ENCODE measurements at regions not wholly inside any gene's neighbourhood (a gene's known extent, or its start where the extent isn't known, plus 50 kb on each side); places are given as distances from the start of the nearest gene placed in this dataset.

DNA sequence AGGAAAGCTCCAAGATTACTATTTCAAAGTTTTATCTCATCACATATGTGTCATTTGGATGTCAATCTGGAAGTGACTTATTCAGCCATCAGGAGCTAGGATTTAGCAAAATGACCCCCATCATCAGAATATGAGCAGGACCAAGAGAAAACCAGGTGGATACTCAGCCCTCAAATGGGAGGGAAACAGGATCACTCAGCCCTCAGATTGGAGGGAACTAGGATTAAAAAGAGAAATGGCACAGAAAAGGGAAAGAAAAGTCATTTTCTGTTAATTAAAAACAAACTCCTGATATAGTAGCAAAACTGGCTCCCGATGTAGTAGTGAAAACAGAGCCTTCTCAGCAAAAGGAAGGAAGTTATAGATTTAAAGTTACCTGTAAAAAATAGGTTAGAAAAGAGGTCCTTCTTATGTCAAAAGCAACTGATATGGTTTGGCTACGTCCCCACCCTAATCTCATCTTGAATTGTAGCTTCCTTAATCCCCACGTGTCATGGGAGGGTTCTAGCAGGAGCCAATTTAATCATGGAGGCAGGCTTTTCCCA lies 69.0 kb upstream of the MYCN start:
- no peak for DNase-seq
- ChIA-PET CTCF (no interaction called here), POLR2A (no interaction called here)
- Mint-ChIP-seq H3K36me3 (ENCODE audit: low read depth) (no peaks in the 10 kb centered on the region), H3K4me3 (no peak overlapping the region), H3K9me3 (ENCODE audit: insufficient read depth) (no peaks in the 10 kb centered on the region), H3K27me3 (ENCODE audit: low read depth) (no peaks in the 10 kb centered on the region), H3K4me1 (ENCODE audit: low read depth) (no peaks in the 10 kb centered on the region), H3K27ac (no peak overlapping the region)
- no peak for ATAC-seq

- DNase-seq (no peak), ATAC-seq (no peak)
- Mint-ChIP-seq H3K27ac (no peak overlapping the region), H3K27me3 (ENCODE audit: low read depth) (no peaks in the 10 kb centered on the region), H3K4me1 (ENCODE audit: low read depth) (no peaks in the 10 kb centered on the region), H3K9me3 (ENCODE audit: insufficient read depth) (no peaks in the 10 kb centered on the region), H3K4me3 (no peak overlapping the region), H3K36me3 (ENCODE audit: low read depth) (no peaks in the 10 kb centered on the region)
- POLR2A ChIA-PET: no interaction called here
- CTCF ChIA-PET: no interaction called here
These were observed 67.5 kb upstream of the MYCN start for GRCh38 chr2:15872854-15873253.

DNA sequence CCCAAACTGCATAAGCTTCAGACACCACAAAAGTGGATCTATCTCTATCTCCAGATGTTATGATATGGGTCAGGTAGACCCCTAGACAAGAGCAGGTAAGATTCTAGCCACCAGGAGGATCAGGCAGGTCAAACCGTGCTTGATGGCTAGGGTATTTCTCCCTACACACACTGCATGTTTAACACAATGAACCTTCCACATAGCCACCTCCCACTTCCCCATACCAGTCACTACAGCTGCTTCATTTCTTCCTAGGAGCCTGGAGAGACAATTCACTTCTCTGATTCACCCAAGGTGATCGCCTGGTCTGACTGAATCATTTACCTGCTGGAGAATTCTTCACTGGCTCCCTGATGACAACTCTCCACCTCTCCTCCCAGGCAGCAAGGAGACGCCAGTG lies 66.0 kb upstream of the MYCN start:
- H3K4me1 Mint-ChIP-seq (ENCODE audit: low read depth): no peaks in the 10 kb centered on the region
- no peak for DNase-seq
- H3K27me3 Mint-ChIP-seq (ENCODE audit: low read depth): no peaks in the 10 kb centered on the region
- ATAC-seq: no peak
- H3K36me3 Mint-ChIP-seq (ENCODE audit: low read depth): no peaks in the 10 kb centered on the region
- H3K27ac Mint-ChIP-seq: no peak overlapping the region
- no peaks in the 10 kb centered on the region for H3K9me3 Mint-ChIP-seq (ENCODE audit: insufficient read depth)
- no peak overlapping the region for H3K4me3 Mint-ChIP-seq
- ChIA-PET CTCF (no interaction called here), POLR2A (no interaction called here)

DNA sequence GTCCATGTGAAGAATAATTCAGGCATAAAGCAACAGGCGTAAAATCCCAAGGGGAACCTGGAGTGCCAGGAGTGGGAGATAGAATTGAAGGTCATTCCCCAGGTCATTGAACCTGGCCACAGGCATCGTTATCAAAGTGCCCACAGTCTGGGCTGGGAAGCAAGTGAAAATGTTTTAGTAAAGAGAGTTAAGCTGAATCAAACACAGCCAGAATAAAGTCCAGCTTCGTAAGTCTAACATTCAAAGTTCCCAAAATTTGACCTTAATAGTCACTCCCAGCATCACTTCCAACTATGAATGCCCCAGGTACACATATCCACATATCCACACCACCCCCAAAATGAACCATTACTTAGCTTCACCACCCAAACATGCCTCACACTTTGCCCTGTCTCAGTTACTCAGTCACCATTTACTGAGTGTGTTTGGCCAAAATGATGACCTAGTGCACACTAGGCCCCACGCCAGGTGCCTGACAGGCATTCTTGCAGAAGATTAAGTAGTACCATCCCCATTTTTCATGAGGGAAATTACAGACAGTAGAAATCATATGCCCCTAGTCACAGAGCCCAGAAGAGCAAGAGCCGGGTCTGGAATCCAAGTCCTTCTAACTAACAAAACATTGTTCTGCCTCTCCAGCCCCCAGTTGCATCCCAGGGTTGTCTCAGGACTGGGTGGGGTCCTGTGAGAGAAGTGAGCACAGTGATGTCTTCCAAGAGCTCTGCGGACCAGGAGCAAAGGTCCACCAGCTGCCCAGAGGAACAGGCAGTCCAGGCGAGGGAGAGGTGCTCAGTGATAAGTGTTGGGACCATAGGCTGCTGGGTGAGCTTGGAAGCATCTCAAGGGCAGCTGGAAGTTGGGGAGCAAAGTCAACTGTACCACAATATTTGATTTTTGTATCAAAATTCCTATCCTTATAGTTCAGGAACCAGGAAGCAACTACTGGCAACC lies 65.2 kb upstream of the MYCN start:
- DNase-seq (no peak), ATAC-seq (no peak)
- Mint-ChIP-seq H3K4me1 (ENCODE audit: low read depth) (no peaks in the 10 kb centered on the region), H3K9me3 (ENCODE audit: insufficient read depth) (no peaks in the 10 kb centered on the region), H3K4me3 (no peak overlapping the region), H3K27me3 (ENCODE audit: low read depth) (no peaks in the 10 kb centered on the region), H3K27ac (no peak overlapping the region), H3K36me3 (ENCODE audit: low read depth) (no peaks in the 10 kb centered on the region)
- CTCF ChIA-PET: no interaction called here
- POLR2A ChIA-PET: no interaction called here

DNA sequence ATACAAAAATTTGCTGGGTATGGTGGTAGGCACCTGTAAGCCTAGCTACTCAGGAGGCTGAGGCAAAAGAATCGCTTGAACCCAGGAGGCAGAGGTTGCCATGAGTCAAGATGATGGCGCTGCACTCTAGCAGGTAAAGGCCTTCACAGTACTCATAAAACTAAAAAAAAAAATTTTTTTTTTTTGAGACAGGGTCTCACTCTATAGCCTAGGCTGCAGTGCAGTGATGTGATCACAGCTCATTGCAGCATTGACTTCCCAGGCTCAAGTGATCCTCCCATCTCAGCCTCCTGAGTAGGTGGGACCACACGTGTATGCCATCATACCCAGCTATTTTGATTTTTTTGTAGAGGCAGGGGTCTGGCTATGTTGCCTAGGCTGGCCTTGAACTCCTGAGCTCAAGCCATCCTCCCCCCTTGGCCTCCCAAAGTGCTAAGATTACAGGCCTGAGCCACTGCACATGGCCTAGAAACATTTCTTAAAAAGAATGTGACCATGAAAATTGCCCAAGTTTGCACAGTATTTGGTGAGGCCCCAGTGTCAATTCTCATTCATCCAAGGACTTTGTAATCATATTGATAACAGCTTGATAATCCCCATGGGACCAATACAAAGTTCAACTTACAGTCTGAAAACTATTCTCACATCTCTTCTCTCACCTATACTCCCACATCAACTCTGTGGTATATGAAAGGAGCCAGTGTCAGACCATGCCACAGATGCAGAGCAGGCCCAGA lies 64.2 kb upstream of the MYCN start:
- no peaks in the 10 kb centered on the region for H3K36me3 Mint-ChIP-seq (ENCODE audit: low read depth)
- no peaks in the 10 kb centered on the region for H3K4me1 Mint-ChIP-seq (ENCODE audit: low read depth)
- ChIA-PET CTCF (no interaction called here), POLR2A (no interaction called here)
- no peak overlapping the region for H3K4me3 Mint-ChIP-seq
- no peaks in the 10 kb centered on the region for H3K9me3 Mint-ChIP-seq (ENCODE audit: insufficient read depth)
- no peak for ATAC-seq
- no peaks in the 10 kb centered on the region for H3K27me3 Mint-ChIP-seq (ENCODE audit: low read depth)
- no peak overlapping the region for H3K27ac Mint-ChIP-seq
- no peak for DNase-seq

DNA sequence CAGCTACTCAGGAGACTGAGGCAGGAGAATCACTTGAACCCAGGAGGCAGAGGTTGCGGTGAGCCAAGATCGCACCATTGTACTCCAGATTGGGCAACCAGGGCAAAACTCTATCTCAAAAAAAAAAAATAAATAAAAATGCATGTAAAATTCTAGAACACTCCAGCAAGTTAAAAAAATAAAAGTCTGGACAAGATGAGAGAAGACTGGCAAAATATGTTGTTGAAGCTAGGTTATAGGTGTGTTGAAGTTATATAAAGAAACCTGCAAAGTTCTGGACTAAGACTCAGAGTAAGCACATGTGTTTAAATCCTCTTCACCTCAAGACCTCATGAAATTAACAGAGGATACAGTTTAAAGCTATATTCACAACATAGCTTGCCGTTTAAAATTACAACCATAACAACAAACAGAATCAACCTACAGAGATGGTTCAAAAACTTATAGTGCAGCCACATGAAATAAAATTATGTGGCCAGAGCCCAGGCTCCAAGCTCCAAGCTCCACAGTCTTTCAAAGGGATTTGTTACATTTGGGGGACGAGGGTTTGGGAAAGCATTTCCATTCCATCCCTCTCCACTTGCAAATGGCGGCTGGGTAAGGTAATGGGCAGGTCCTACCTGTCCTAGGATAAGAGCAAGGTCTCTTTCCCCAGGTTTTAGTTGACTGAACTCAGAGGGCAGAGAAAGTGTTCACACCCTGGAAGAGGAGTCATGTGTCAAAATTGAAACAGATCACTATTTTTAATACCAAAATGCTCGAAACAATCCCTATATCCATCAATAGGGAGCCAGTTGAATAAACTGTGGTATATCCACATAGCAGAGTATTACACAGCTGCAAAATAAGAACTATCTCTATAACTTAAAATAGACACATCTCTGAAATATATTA lies 59.9 kb upstream of the MYCN start:
- DNase-seq (no peak), ATAC-seq (no peak)
- Mint-ChIP-seq H3K27ac (no peak overlapping the region), H3K27me3 (ENCODE audit: low read depth) (peaks cover 2% of the 10 kb centered on the region), H3K9me3 (ENCODE audit: insufficient read depth) (no peaks in the 10 kb centered on the region), H3K36me3 (ENCODE audit: low read depth) (no peaks in the 10 kb centered on the region), H3K4me3 (no peak overlapping the region), H3K4me1 (ENCODE audit: low read depth) (no peaks in the 10 kb centered on the region)
- ChIA-PET CTCF (interaction anchor here (1.1 kb wide), 1 partner anchor 60 kb away, joined by 3 read pairs; the partner anchor contains the start of gene MYCN), POLR2A (no interaction called here)

GRCh38 chr2:15881120-15881433 lies 59.3 kb upstream of the MYCN start:
- DNase-seq: no peak
- no peaks in the 10 kb centered on the region for H3K4me1 Mint-ChIP-seq (ENCODE audit: low read depth)
- no peak overlapping the region for H3K27ac Mint-ChIP-seq
- no peaks in the 10 kb centered on the region for H3K9me3 Mint-ChIP-seq (ENCODE audit: insufficient read depth)
- H3K36me3 Mint-ChIP-seq (ENCODE audit: low read depth): no peaks in the 10 kb centered on the region
- no peak overlapping the region for H3K4me3 Mint-ChIP-seq
- no peak for ATAC-seq
- ChIA-PET POLR2A (no interaction called here), CTCF (no interaction called here)
- H3K27me3 Mint-ChIP-seq (ENCODE audit: low read depth): peaks cover 2% of the 10 kb centered on the region

GRCh38 chr2:15881676-15882075 lies 58.7 kb upstream of the MYCN start:
- Mint-ChIP-seq H3K9me3 (ENCODE audit: insufficient read depth) (no peaks in the 10 kb centered on the region), H3K27me3 (ENCODE audit: low read depth) (peaks cover 2% of the 10 kb centered on the region), H3K27ac (no peak overlapping the region), H3K4me3 (no peak overlapping the region), H3K4me1 (ENCODE audit: low read depth) (no peaks in the 10 kb centered on the region), H3K36me3 (ENCODE audit: low read depth) (no peaks in the 10 kb centered on the region)
- ATAC-seq (no peak), DNase-seq (no peak)
- CTCF ChIA-PET: no interaction called here
- POLR2A ChIA-PET: no interaction called here

- H3K27ac Mint-ChIP-seq: no peak overlapping the region
- H3K36me3 Mint-ChIP-seq (ENCODE audit: low read depth): no peaks in the 10 kb centered on the region
- H3K4me1 Mint-ChIP-seq (ENCODE audit: low read depth): no peaks in the 10 kb centered on the region
- H3K4me3 Mint-ChIP-seq: no peak overlapping the region
- H3K27me3 Mint-ChIP-seq (ENCODE audit: low read depth): peaks cover 2% of the 10 kb centered on the region
- CTCF ChIA-PET: no interaction called here
- DNase-seq (no peak), ATAC-seq (no peak)
- POLR2A ChIA-PET: no interaction called here
- no peaks in the 10 kb centered on the region for H3K9me3 Mint-ChIP-seq (ENCODE audit: insufficient read depth)
These were observed 57.4 kb upstream of the MYCN start for GRCh38 chr2:15882761-15883497.

GRCh38 chr2:15883684-15884083 lies 56.7 kb upstream of the MYCN start:
- CTCF ChIA-PET: no interaction called here

GRCh38 chr2:15884790-15885189 lies 55.6 kb upstream of the MYCN start:
- Mint-ChIP-seq H3K4me1 (ENCODE audit: low read depth) (no peaks in the 10 kb centered on the region), H3K4me3 (no peak overlapping the region), H3K36me3 (ENCODE audit: low read depth) (no peaks in the 10 kb centered on the region), H3K27me3 (ENCODE audit: low read depth) (peaks cover 2% of the 10 kb centered on the region), H3K27ac (no peak overlapping the region), H3K9me3 (ENCODE audit: insufficient read depth) (no peaks in the 10 kb centered on the region)
- CTCF ChIA-PET: no interaction called here
- POLR2A ChIA-PET: no interaction called here
- DNase-seq: no peak
- ATAC-seq: no peak

More at GRCh38 chr2:15883684-15884083, 56.7 kb upstream of the MYCN start:
- Mint-ChIP-seq H3K9me3 (ENCODE audit: insufficient read depth) (no peaks in the 10 kb centered on the region), H3K4me1 (ENCODE audit: low read depth) (no peaks in the 10 kb centered on the region), H3K27me3 (ENCODE audit: low read depth) (peaks cover 2% of the 10 kb centered on the region), H3K27ac (no peak overlapping the region), H3K36me3 (ENCODE audit: low read depth) (no peaks in the 10 kb centered on the region), H3K4me3 (no peak overlapping the region)
- DNase-seq (no peak), ATAC-seq (no peak)
- POLR2A ChIA-PET: no interaction called here
